H1 (cell line): ENCODE measurements at regions not wholly inside any gene's neighbourhood (a gene's known extent, or its start where the extent isn't known, plus 50 kb on each side); places are given as distances from the start of the nearest gene placed in this dataset.

Source experiments
- CTCF ChIA-PET: fragments of 300-600 bp; sonication (Branson Sonifier 250); formaldehyde crosslinking; loops from one replicate; lab custom pipeline; 2021; ENCODE audit not compliant: partially characterized antibody; lab: Charles Lee
- POLR2A ChIA-PET: fragments of 300-600 bp; sonication (Branson Sonifier 250); formaldehyde crosslinking; loops from one replicate; lab custom pipeline; 2021; ENCODE audit warnings: inconsistent platforms; ENCODE audit not compliant: partially characterized antibody; lab: Charles Lee
- DNase-seq, 2 experiments: peaks; one replicate each; pipeline versions ENCODE4 v3.0.0 to v3.0.0-alpha.2; 2010 to 2022; ENCODE audit warnings: low spot score in 2 of 2, low read depth in 1 of 2, mixed read lengths in 1 of 2
- FAIRE-seq: peaks from 2 replicates; lab custom pipeline; 2011; peaks lifted over from hg19 to GRCh38; lab: Jason Lieb, UNC
- H2AFZ ChIP-seq: 2 replicates; pipeline ENCODE4 v1.8.1; 2012; ENCODE audit warnings: low read length, inconsistent platforms
- H2AK5ac ChIP-seq: 2 replicates; pipeline ENCODE4 v1.6.1; 2013; ENCODE audit warnings: low read depth, low read length
- H2BK120ac ChIP-seq: replicated peaks from 2 replicates; pipeline ENCODE3; 2013; ENCODE audit warnings: low read depth, low read length, inconsistent platforms
- H2BK12ac ChIP-seq: 2 replicates; pipeline ENCODE4 v1.6.1; 2013; ENCODE audit warnings: low read depth, low read length
- H2BK15ac ChIP-seq: 2 replicates; pipeline ENCODE4 v1.6.1; 2013; ENCODE audit warnings: low read length
- H2BK20ac ChIP-seq: 2 replicates; pipeline ENCODE4 v1.6.1; 2013; ENCODE audit warnings: low read length
- H2BK5ac ChIP-seq: 2 replicates; pipeline ENCODE4 v1.6.1; 2013; ENCODE audit warnings: low read depth, low read length
- H3K14ac ChIP-seq: 2 replicates; pipeline ENCODE4 v1.6.1; 2013; ENCODE audit warnings: inconsistent platforms; ENCODE audit not compliant: insufficient read length
- H3K18ac ChIP-seq: 2 replicates; pipeline ENCODE4 v1.6.1; 2013; ENCODE audit warnings: low read length; ENCODE audit errors: extremely low read depth
- H3K23ac ChIP-seq: 2 replicates; pipeline ENCODE4 v1.6.1; 2013; ENCODE audit warnings: inconsistent platforms; ENCODE audit not compliant: insufficient read length
- H3K23me2 ChIP-seq: 2 replicates; pipeline ENCODE4 v1.6.1; 2013; ENCODE audit warnings: low read depth, low read length
- H3K27ac ChIP-seq: 2 replicates; pipeline ENCODE4 v1.6.1; 2011; ENCODE audit warnings: low read depth, low read length, inconsistent platforms
- H3K27me3 ChIP-seq, 4 experiments: replicated peaks in 1 of 4; 1 replicate in 1 of 4; 2 replicates in 3 of 4; pipeline versions ENCODE4 v1.6.1 to v1.8.1; 2011 to 2013; ENCODE audit warnings: low read length in 3 of 4, mild to moderate bottlenecking in 3 of 4, inconsistent platforms in 2 of 4, mixed read lengths in 2 of 4, moderate library complexity in 1 of 4; ENCODE audit not compliant: control insufficient read depth in 3 of 4, insufficient read depth in 3 of 4; ENCODE audit errors: extremely low read depth in 1 of 4
- H3K36me3 ChIP-seq, 4 experiments: 2 replicates each; pipeline versions ENCODE4 v1.6.1 to v1.8.1; 2011 to 2013; ENCODE audit warnings: mild to moderate bottlenecking in 4 of 4, low read length in 3 of 4, moderate library complexity in 2 of 4, control low read depth in 1 of 4, inconsistent platforms in 1 of 4; ENCODE audit not compliant: insufficient read depth in 4 of 4, control insufficient read depth in 2 of 4
- H3K4ac ChIP-seq: replicated peaks from 2 replicates; pipeline ENCODE3; 2013; ENCODE audit warnings: low read length, low read depth, mixed read lengths, inconsistent platforms; ENCODE audit not compliant: insufficient read length
- H3K4me1 ChIP-seq, 4 experiments: replicated peaks in 1 of 4; 1 replicate in 1 of 4; 2 replicates in 3 of 4; pipeline versions ENCODE4 v1.6.1 to v1.8.1; 2011 to 2013; ENCODE audit warnings: low read length in 3 of 4, inconsistent platforms in 2 of 4, mixed read lengths in 1 of 4; ENCODE audit not compliant: insufficient read depth in 4 of 4, control insufficient read depth in 3 of 4
- H3K4me2 ChIP-seq, 2 experiments: 2 replicates each; pipeline versions ENCODE4 v1.6.1 to v1.8.1; 2011 to 2013; ENCODE audit warnings: low read depth in 2 of 2, low read length in 2 of 2, control low read depth in 1 of 2, inconsistent platforms in 1 of 2, mild to moderate bottlenecking in 1 of 2; ENCODE audit not compliant: insufficient read depth in 1 of 2
- H3K4me3 ChIP-seq, 4 experiments: fragments of 200-600, 300-600 bp in 1 of 4; sonication (generic), shearing (Covaris generic), sonication (Bioruptor Twin) in 1 of 4; 2 replicates each; pipeline versions ENCODE4 v1.5.1 to v1.8.1; 2011 to 2016; ENCODE audit warnings: low read length in 4 of 4, low read depth in 3 of 4, control low read depth in 2 of 4, inconsistent platforms in 2 of 4, mild to moderate bottlenecking in 2 of 4, mixed read lengths in 1 of 4, moderate library complexity in 1 of 4; ENCODE audit not compliant: insufficient read depth in 2 of 4; ENCODE audit errors: extremely low read depth in 1 of 4
- H3K56ac ChIP-seq: replicated peaks from 2 replicates; pipeline ENCODE3; 2013; ENCODE audit warnings: low read depth, mild to moderate bottlenecking, mixed read lengths, low read length, inconsistent platforms; ENCODE audit not compliant: insufficient read length
- H3K79me1 ChIP-seq: 2 replicates; pipeline ENCODE4 v1.6.1; 2013; ENCODE audit warnings: low read depth, low read length, control low read depth
- H3K79me2 ChIP-seq, 2 experiments: 2 replicates each; pipeline versions ENCODE4 v1.6.1 to v1.8.1; 2012 to 2013; ENCODE audit warnings: low read length in 2 of 2, mild to moderate bottlenecking in 2 of 2, inconsistent platforms in 1 of 2; ENCODE audit not compliant: insufficient read depth in 2 of 2, control insufficient read depth in 1 of 2
- H3K9ac ChIP-seq, 4 experiments: replicated peaks in 1 of 4; 1 replicate in 1 of 4; 2 replicates in 3 of 4; pipeline versions ENCODE4 v1.6.1 to v1.8.1; 2011 to 2013; ENCODE audit warnings: low read depth in 3 of 4, low read length in 3 of 4, control low read depth in 2 of 4, mild to moderate bottlenecking in 2 of 4, moderate library complexity in 2 of 4, inconsistent platforms in 1 of 4; ENCODE audit errors: extremely low read depth in 1 of 4
- H3K9me3 ChIP-seq, 2 experiments: 2 replicates each; pipeline versions ENCODE4 v1.6.1 to v1.8.1; 2012 to 2013; ENCODE audit warnings: mild to moderate bottlenecking in 2 of 2, moderate library complexity in 2 of 2, control low read depth in 1 of 2, inconsistent platforms in 1 of 2, low read depth in 1 of 2, low read length in 1 of 2, mixed read lengths in 1 of 2; ENCODE audit not compliant: insufficient read depth in 2 of 2
- H4K20me1 ChIP-seq, 2 experiments: replicated peaks in 1 of 2; 2 replicates each; pipeline versions ENCODE3 to v1.8.1; 2011 to 2013; ENCODE audit warnings: inconsistent platforms in 2 of 2, low read length in 2 of 2, mild to moderate bottlenecking in 1 of 2; ENCODE audit not compliant: insufficient read depth in 2 of 2, control insufficient read depth in 1 of 2
- H4K5ac ChIP-seq: 2 replicates; pipeline ENCODE4 v1.6.1; 2013; ENCODE audit warnings: low read length, low read depth, mixed read lengths, inconsistent platforms; ENCODE audit not compliant: insufficient read length
- H4K8ac ChIP-seq: 2 replicates; pipeline ENCODE4 v1.8.0; 2013; ENCODE audit warnings: mild to moderate bottlenecking, moderate library complexity, low read length, inconsistent platforms; ENCODE audit not compliant: insufficient read depth; ENCODE audit errors: extremely low read depth
- H4K91ac ChIP-seq: replicated peaks from 2 replicates; pipeline ENCODE3; 2013; ENCODE audit warnings: low read length, mixed read lengths, inconsistent platforms; ENCODE audit not compliant: insufficient read length
- WGBS, 2 experiments: shearing (Covaris generic) in 1 of 2; methylation state at CpG; one replicate each; pipeline versions ENCODE4 v1.1.6 to v1.1.7; 2013 to 2015; ENCODE audit warnings: low lambda C conversion rate in 2 of 2, mixed read lengths in 2 of 2, inconsistent platforms in 1 of 2, low coverage in 1 of 2, missing lambda C conversion rate in 1 of 2; ENCODE audit not compliant: insufficient replicate concordance in 2 of 2, insufficient coverage in 1 of 2, insufficient read length in 1 of 2; ENCODE audit errors: extremely low coverage in 1 of 2, missing lambda C conversion rate in 1 of 2; 5-methylcytosine and 5-hydroxymethylcytosine counted together

DNA sequence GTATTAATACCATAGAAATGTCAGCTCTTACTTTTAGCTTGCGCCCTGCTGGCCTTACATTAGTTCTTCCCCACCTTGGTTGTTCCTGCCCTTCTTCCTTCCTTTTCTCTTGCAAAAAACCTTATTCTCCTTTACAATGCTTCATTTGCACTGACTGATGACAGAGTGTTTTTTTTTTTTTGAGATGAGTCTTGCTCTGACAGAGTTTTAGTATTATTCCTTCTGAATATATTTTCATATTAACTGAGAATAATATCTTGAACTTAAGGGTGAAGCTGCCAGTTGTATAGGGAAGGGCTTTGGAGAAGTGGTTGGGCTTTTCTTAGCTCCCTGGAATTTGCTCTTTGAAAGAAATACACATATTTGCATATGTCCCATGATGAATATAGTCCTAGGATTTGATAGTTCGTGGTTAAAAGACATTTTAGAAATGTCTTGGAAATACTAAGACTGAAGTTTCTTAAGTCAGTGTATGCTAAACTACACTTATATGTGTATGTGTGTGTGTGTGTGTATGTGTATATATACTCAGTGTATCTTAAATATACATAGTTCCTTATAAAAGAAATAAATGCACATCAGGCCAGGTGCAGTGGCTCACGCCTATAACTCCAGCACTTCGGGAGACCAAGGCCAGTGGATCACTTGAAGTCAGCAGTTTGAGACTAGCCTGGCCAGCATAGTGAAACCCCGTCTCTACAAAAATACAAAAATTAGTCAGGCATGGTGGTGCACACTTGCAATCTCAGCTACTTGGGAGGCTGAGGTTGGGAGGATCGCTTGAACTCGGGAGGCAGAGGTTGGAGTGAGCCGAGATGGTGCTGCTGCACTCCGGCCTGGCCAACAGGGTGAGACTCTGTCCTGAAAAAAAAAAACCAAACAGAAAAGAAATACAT, 216.1 kb upstream of the MYLIP start:
- Histone ChIP-seq H3K36me3 (no peaks in the 10 kb centered on the region), H4K91ac (no peak overlapping the region), H3K9me3 (no peaks in the 10 kb centered on the region), H2BK5ac (peak overlapping the region; percentile 98; the same call in 1 of the 2 replicates), H3K79me2 (no peaks in the 10 kb centered on the region), H3K27ac (0 out of 2 replicates have a peak overlapping the region, but pooled peaks have one; percentile 47), H2BK12ac (peak overlapping the region; percentile 95; the same call in 1 of the 2 replicates), H4K20me1 (no peaks in the 10 kb centered on the region), H2AK5ac (0 out of 2 replicates have a peak overlapping the region, but pooled peaks have one; percentile 75), H4K8ac (no peak overlapping the region), H2BK20ac (peak overlapping the region; percentile 73; the same call in 1 of the 2 replicates), H4K5ac (no peak overlapping the region), H3K56ac (no peak overlapping the region), H3K27me3 (no peaks in the 10 kb centered on the region), H3K14ac (no peak overlapping the region), H2AFZ (no peak overlapping the region), H3K4me1 (peaks cover 17 to 32% (median 27%) of the 10 kb centered on the region in 4 experiments), H3K18ac (peak overlapping the region; percentile 93), H3K9ac (no peak overlapping the region), H3K4me2 (peak overlapping the region; percentile 51 to 78), H3K23ac (no peak overlapping the region), H3K4ac (no peak overlapping the region), H2BK120ac (peak overlapping the region; percentile 69), H3K4me3 (peak overlapping the region in 1 of 4 experiments; percentile 13; a peak in 1 of 8 replicates), H2BK15ac (no peak overlapping the region), H3K79me1 (no peaks in the 10 kb centered on the region), H3K23me2 (no peaks in the 10 kb centered on the region)
- WGBS, 2 experiments, result 66% methylated on average over 9 of the region's 9 CpGs; no CpG with 5 or more reads in 1 of the 2 experiments
- no peak for FAIRE-seq
- ChIA-PET CTCF (interaction anchor here (0.9 to 1.8 kb wide), 3 partner anchors 18 to 270 kb away, joined by 3 to 6 read pairs (median 4); no protein-coding TSS in a partner anchor), POLR2A (interaction anchor here (0.7 to 1.9 kb wide), 5 partner anchors 11 to 217 kb away, joined by 3 to 11 read pairs (median 6); partner anchors contain the start of gene MYLIP)
- no peak for DNase-seq
